Astrocyte (in vitro differentiated cells and primary cell): ENCODE measurements at regions not wholly inside any gene's neighbourhood (a gene's known extent, or its start where the extent isn't known, plus 50 kb on each side); places are given as distances from the start of the nearest gene placed in this dataset.

Source experiments
- EZH2 ChIP-seq: IDR thresholded peaks from 2 replicates; pipeline ENCODE4 v1.6.1; 2012; ENCODE audit warnings: mild to moderate bottlenecking, low read length, inconsistent platforms; ENCODE audit not compliant: insufficient read depth
- TF ChIP-seq, protein P1 (sequence below): IDR thresholded peaks from 2 replicates; pipeline ENCODE4 v1.5.1; 2011; ENCODE audit warnings: low read depth, mild to moderate bottlenecking, inconsistent platforms, low read length, moderate library complexity; ENCODE audit not compliant: insufficient read depth

- TF ChIP-seq, protein P1, sequence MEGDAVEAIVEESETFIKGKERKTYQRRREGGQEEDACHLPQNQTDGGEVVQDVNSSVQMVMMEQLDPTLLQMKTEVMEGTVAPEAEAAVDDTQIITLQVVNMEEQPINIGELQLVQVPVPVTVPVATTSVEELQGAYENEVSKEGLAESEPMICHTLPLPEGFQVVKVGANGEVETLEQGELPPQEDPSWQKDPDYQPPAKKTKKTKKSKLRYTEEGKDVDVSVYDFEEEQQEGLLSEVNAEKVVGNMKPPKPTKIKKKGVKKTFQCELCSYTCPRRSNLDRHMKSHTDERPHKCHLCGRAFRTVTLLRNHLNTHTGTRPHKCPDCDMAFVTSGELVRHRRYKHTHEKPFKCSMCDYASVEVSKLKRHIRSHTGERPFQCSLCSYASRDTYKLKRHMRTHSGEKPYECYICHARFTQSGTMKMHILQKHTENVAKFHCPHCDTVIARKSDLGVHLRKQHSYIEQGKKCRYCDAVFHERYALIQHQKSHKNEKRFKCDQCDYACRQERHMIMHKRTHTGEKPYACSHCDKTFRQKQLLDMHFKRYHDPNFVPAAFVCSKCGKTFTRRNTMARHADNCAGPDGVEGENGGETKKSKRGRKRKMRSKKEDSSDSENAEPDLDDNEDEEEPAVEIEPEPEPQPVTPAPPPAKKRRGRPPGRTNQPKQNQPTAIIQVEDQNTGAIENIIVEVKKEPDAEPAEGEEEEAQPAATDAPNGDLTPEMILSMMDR = no peak
- TF ChIP-seq EZH2 = no peak
These were observed 1162.2 kb downstream of the BRD1 start for GRCh38 chr22:48665311-48665995.
